Hepatocyte (in vitro differentiated cells): ENCODE measurements at regions not wholly inside any gene's neighbourhood (a gene's known extent, or its start where the extent isn't known, plus 50 kb on each side); places are given as distances from the start of the nearest gene placed in this dataset.

Source experiments
- EZH2 ChIP-seq: fragments of 200-600 bp; sonication (generic); IDR thresholded peaks from 2 replicates; pipeline ENCODE4 v1.6.1; 2016; ENCODE audit warnings: antibody characterized with exemption, mild to moderate bottlenecking, borderline replicate concordance
- TF ChIP-seq, protein P1 (sequence below): fragments of 200-600 bp; sonication (generic); IDR thresholded peaks from 2 replicates; pipeline ENCODE4 v1.5.1; 2016; ENCODE audit warnings: antibody characterized with exemption, mild to moderate bottlenecking; ENCODE audit not compliant: poor library complexity

DNA sequence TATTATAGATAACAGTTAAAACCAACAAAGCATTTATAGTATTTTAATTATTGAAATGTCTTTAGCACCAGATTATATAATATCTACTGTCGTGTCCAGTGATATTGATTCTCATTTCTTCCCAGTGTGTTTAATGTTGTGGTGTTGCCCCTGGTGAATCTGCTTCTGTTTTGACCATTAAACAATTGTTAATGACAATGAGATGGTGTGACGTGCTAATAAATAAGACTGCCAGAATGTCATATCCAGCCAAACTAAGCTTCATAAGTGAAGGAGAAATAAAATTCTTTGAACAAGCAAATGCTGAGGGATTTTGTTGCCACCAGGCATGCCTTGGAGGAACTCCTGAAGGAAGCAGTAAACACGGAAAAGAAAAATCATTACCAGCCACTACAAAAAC is 480.0 kb upstream of the ROBO1 start:
- TF ChIP-seq, protein P1, sequence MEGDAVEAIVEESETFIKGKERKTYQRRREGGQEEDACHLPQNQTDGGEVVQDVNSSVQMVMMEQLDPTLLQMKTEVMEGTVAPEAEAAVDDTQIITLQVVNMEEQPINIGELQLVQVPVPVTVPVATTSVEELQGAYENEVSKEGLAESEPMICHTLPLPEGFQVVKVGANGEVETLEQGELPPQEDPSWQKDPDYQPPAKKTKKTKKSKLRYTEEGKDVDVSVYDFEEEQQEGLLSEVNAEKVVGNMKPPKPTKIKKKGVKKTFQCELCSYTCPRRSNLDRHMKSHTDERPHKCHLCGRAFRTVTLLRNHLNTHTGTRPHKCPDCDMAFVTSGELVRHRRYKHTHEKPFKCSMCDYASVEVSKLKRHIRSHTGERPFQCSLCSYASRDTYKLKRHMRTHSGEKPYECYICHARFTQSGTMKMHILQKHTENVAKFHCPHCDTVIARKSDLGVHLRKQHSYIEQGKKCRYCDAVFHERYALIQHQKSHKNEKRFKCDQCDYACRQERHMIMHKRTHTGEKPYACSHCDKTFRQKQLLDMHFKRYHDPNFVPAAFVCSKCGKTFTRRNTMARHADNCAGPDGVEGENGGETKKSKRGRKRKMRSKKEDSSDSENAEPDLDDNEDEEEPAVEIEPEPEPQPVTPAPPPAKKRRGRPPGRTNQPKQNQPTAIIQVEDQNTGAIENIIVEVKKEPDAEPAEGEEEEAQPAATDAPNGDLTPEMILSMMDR, result no peak
- TF ChIP-seq EZH2, result no peak
